ENCODE measurements at regions not wholly inside any gene's neighbourhood (a gene's known extent, or its start where the extent isn't known, plus 50 kb on each side); places are given as distances from the start of the nearest gene placed in this dataset.
A peak's percentile ranks its signal among the peaks of the same experiment; 100 is the strongest.

GRCh38 chr13:85186356-85187045 lies 612.7 kb downstream of the SLITRK6 start:
- FAIRE-seq, result no peak

GRCh38 chr13:85174291-85174690 lies 624.9 kb downstream of the SLITRK6 start:
- no peak for TF ChIP-seq CTCF (IDR thresholded peaks at IDR 0.05; ENCODE audit: insufficient read depth, missing control alignments)
- no peak for FAIRE-seq
- DNase-seq (ENCODE audit: insufficient read length, low spot score), result no peak

More at GRCh38 chr13:85186356-85187045, 612.7 kb downstream of the SLITRK6 start:
- TF ChIP-seq CTCF (IDR thresholded peaks at IDR 0.05; ENCODE audit: insufficient read depth, missing control alignments), result no peak
- DNase-seq (ENCODE audit: insufficient read length, low spot score), result no peak

- no peak for DNase-seq (ENCODE audit: insufficient read length, low spot score)
- TF ChIP-seq CTCF (IDR thresholded peaks at IDR 0.05; ENCODE audit: insufficient read depth, missing control alignments), result no peak
- FAIRE-seq, result no peak
Observed at GRCh38 chr13:85170372-85170771, 628.8 kb downstream of the SLITRK6 start.

- FAIRE-seq, result no peak
- no peak for TF ChIP-seq CTCF (IDR thresholded peaks at IDR 0.05; ENCODE audit: insufficient read depth, missing control alignments)
- no peak for DNase-seq (ENCODE audit: insufficient read length, low spot score)
Observed at GRCh38 chr13:85166891-85167290, 632.3 kb downstream of the SLITRK6 start.

GRCh38 chr13:85163063-85163462 lies 636.2 kb downstream of the SLITRK6 start:
- no peak for FAIRE-seq
- no peak for TF ChIP-seq CTCF (IDR thresholded peaks at IDR 0.05; ENCODE audit: insufficient read depth, missing control alignments)
- no peak for DNase-seq (ENCODE audit: insufficient read length, low spot score)

- FAIRE-seq (peak; percentile 94), DNase-seq (ENCODE audit: insufficient read length, low spot score) (peak; percentile 27)
- no peak for TF ChIP-seq CTCF (IDR thresholded peaks at IDR 0.05; ENCODE audit: insufficient read depth, missing control alignments)
Observed at GRCh38 chr13:85148009-85148408, 651.2 kb downstream of the SLITRK6 start.

GRCh38 chr13:85142351-85142927 lies 656.8 kb downstream of the SLITRK6 start:
- TF ChIP-seq CTCF (IDR thresholded peaks at IDR 0.05; ENCODE audit: insufficient read depth, missing control alignments), result no peak
- FAIRE-seq, result no peak
- DNase-seq (ENCODE audit: insufficient read length, low spot score), result no peak
